SK-N-SH (cell line): ENCODE measurements at regions not wholly inside any gene's neighbourhood (a gene's known extent, or its start where the extent isn't known, plus 50 kb on each side); places are given as distances from the start of the nearest gene placed in this dataset.

Experiments used
- CTCF ChIP-seq: fragments of 200-600 bp; sonication (generic); IDR thresholded peaks from 2 replicates; pipeline ENCODE4 v1.6.1; 2017; ENCODE audit warnings: antibody characterized with exemption, mild to moderate bottlenecking, moderate library complexity
- FOXJ3 ChIP-seq: sonication (generic); formaldehyde crosslinking; IDR thresholded peaks from 2 replicates; pipeline ENCODE4 v1.5.1; 2020; ENCODE audit warnings: mild to moderate bottlenecking, missing genetic modification reagents
- FOXM1 ChIP-seq: IDR thresholded peaks from 2 replicates; pipeline ENCODE4 v1.4.0; 2012; ENCODE audit warnings: low read depth, mild to moderate bottlenecking
- GABPA ChIP-seq: IDR thresholded peaks from 2 replicates; pipeline ENCODE4 v1.4.0; 2012; ENCODE audit warnings: low read depth, mild to moderate bottlenecking
- GATA2 ChIP-seq: sonication (generic); formaldehyde crosslinking; IDR thresholded peaks from 2 replicates; pipeline ENCODE4 v1.5.0; 2020; ENCODE audit warnings: mild to moderate bottlenecking, missing genetic modification reagents
- JUND ChIP-seq: IDR thresholded peaks from 2 replicates; pipeline ENCODE4 v1.4.0; 2012
- MAX ChIP-seq: IDR thresholded peaks from 2 replicates; pipeline ENCODE4 v1.4.0; 2012; ENCODE audit warnings: low read depth
- MXI1 ChIP-seq: IDR thresholded peaks from 2 replicates; pipeline ENCODE4 v1.6.1; 2012; ENCODE audit warnings: mild to moderate bottlenecking, low read depth, low read length, improper control_type of control experiment
- PBX3 ChIP-seq: IDR thresholded peaks from 2 replicates; pipeline ENCODE4; 2012
- POLR2AphosphoS5 ChIP-seq: IDR thresholded peaks from 2 replicates; pipeline ENCODE4 v1.6.1; 2012; ENCODE audit warnings: low read depth, low read length
- REST ChIP-seq: IDR thresholded peaks from 2 replicates; pipeline ENCODE4 v1.6.1; 2012; ENCODE audit warnings: mild to moderate bottlenecking, low read depth, low read length, moderate library complexity
- RXRA ChIP-seq: IDR thresholded peaks from 2 replicates; pipeline ENCODE4 v1.4.0; 2012; ENCODE audit warnings: low read depth, mild to moderate bottlenecking, borderline replicate concordance
- SIN3A ChIP-seq: IDR thresholded peaks from 2 replicates; pipeline ENCODE4 v1.6.1; 2012; ENCODE audit warnings: low read depth, mild to moderate bottlenecking, low read length, moderate library complexity, borderline replicate concordance
- SMC3 ChIP-seq: IDR thresholded peaks from 2 replicates; pipeline ENCODE4 v1.6.1; 2012; ENCODE audit warnings: low read depth, low read length, improper control_type of control experiment

GRCh38 chr3:25252291-25252690 is 175.8 kb upstream of the RARB start:
- no peak for TF ChIP-seq SIN3A
- TF ChIP-seq CTCF: no peak
- no peak for TF ChIP-seq POLR2AphosphoS5
- TF ChIP-seq MXI1: no peak
- TF ChIP-seq MAX: no peak
- TF ChIP-seq RXRA: no peak
- no peak for TF ChIP-seq GATA2 (CRISPR knock-in tag)
- TF ChIP-seq FOXJ3 (CRISPR knock-in tag): no peak
- TF ChIP-seq REST: no peak
- no peak for TF ChIP-seq JUND
- no peak for TF ChIP-seq PBX3
- no peak for TF ChIP-seq FOXM1
- no peak for TF ChIP-seq SMC3
- no peak for TF ChIP-seq GABPA
